Transverse colon (tissue), 3 donors: ENCODE measurements at regions not wholly inside any gene's neighbourhood (a gene's known extent, or its start where the extent isn't known, plus 50 kb on each side); places are given as distances from the start of the nearest gene placed in this dataset.

Experiments
- CTCF ChIP-seq, 5 experiments: fragments of 200-600 bp in 3 of 5; fragments of 450-650 bp in 2 of 5; sonication (generic) in 3 of 5; IDR thresholded peaks; 1 replicate in 2 of 5; 2 replicates in 3 of 5; pipeline ENCODE4 v1.5.1; 2016 to 2017; ENCODE audit warnings: antibody characterized with exemption in 5 of 5, inconsistent platforms in 3 of 5, mild to moderate bottlenecking in 2 of 5, moderate library complexity in 1 of 5
- POLR2A ChIP-seq: fragments of 450-650 bp; IDR thresholded peaks from one replicate; pipeline ENCODE4 v1.6.1; 2016; ENCODE audit warnings: antibody characterized with exemption, mild to moderate bottlenecking, moderate library complexity

GRCh38 chr2:61722318-61722717 lies 131.5 kb downstream of the FAM161A start:
- TF ChIP-seq CTCF (IDR thresholded peaks at IDR 0.05) (no peak), POLR2A (no peak)
